ENCODE measurements at regions not wholly inside any gene's neighbourhood (a gene's known extent, or its start where the extent isn't known, plus 50 kb on each side); places are given as distances from the start of the nearest gene placed in this dataset.

GRCh38 chr3:180324791-180325190 is 277.2 kb upstream of the TTC14 start:
- H3K4me3 ChIP-seq (ENCODE audit: low read depth in 2 of 2, low read length in 1 of 2) = no peak overlapping the region

GRCh38 chr3:180325533-180325932 is 276.4 kb upstream of the TTC14 start:
- H3K9me2 ChIP-seq = no peaks in the 10 kb centered on the region
- no peaks in the 10 kb centered on the region for H3K4me1 ChIP-seq (ENCODE audit: control insufficient read depth in 1 of 2, insufficient read depth in 2 of 2, low read depth in 1 of 2, low read length in 1 of 2)
- no peak overlapping the region for H3K4me3 ChIP-seq (ENCODE audit: low read depth in 2 of 2, low read length in 1 of 2)
- H4K20me1 ChIP-seq (ENCODE audit: insufficient read depth) = no peaks in the 10 kb centered on the region
- H3K27ac ChIP-seq (ENCODE audit: low read depth in 2 of 2, low read length in 1 of 2) = no peak overlapping the region
- H3K79me2 ChIP-seq (ENCODE audit: insufficient read depth) = no peaks in the 10 kb centered on the region
- H3K36me3 ChIP-seq (replicated peaks in 1 of 2; ENCODE audit: control insufficient read depth in 1 of 2, insufficient read depth in 2 of 2, low read length in 1 of 2) = no peaks in the 10 kb centered on the region
- ChIA-PET POLR2A (no interaction called here), CTCF (no interaction called here)
- no peak overlapping the region for H3K4me2 ChIP-seq
- no peaks in the 10 kb centered on the region for H3K27me3 ChIP-seq (ENCODE audit: insufficient read depth)
- TF ChIP-seq RCOR1 (IDR thresholded peaks at IDR 0.05; ENCODE audit: low read length) = no peak
- TF ChIP-seq NRF1 (IDR thresholded peaks at IDR 0.05; ENCODE audit: low read depth, low read length) = no peak
- TF ChIP-seq JUND (IDR thresholded peaks at IDR 0.05) = no peak
- no peak for TF ChIP-seq SMC3 (IDR thresholded peaks at IDR 0.05; ENCODE audit: low read depth, low read length)
- TF ChIP-seq MAX (IDR thresholded peaks at IDR 0.05; ENCODE audit: low read depth) = no peak
- no peak for TF ChIP-seq TCF12 (IDR thresholded peaks at IDR 0.05)
- no peak for TF ChIP-seq GABPA (IDR thresholded peaks at IDR 0.05; ENCODE audit: low read depth)
- no peak for TF ChIP-seq POLR2AphosphoS5 (IDR thresholded peaks at IDR 0.05; ENCODE audit: low read depth, low read length)
- no peak overlapping the region for H2AFZ ChIP-seq (ENCODE audit: low read depth)
- no peaks in the 10 kb centered on the region for H3F3A ChIP-seq (replicated peaks; ENCODE audit: insufficient read depth)
- DNase-seq = no peak
- no peak overlapping the region for H3K9ac ChIP-seq
- WGBS (ENCODE audit: low lambda C conversion rate) = 70% methylated on average over 5 of the region's 7 CpGs
- no peaks in the 10 kb centered on the region for H3K9me3 ChIP-seq

More at GRCh38 chr3:180324791-180325190, 277.2 kb upstream of the TTC14 start:
- Histone ChIP-seq H4K20me1 (ENCODE audit: insufficient read depth) (no peaks in the 10 kb centered on the region), H3K4me2 (no peak overlapping the region), H3K9me3 (no peaks in the 10 kb centered on the region), H2AFZ (ENCODE audit: low read depth) (no peak overlapping the region), H3K27me3 (ENCODE audit: insufficient read depth) (no peaks in the 10 kb centered on the region), H3K27ac (ENCODE audit: low read depth in 2 of 2, low read length in 1 of 2) (no peak overlapping the region), H3K79me2 (ENCODE audit: insufficient read depth) (no peaks in the 10 kb centered on the region), H3K9ac (no peak overlapping the region), H3K4me1 (ENCODE audit: control insufficient read depth in 1 of 2, insufficient read depth in 2 of 2, low read depth in 1 of 2, low read length in 1 of 2) (no peaks in the 10 kb centered on the region), H3K36me3 (replicated peaks in 1 of 2; ENCODE audit: control insufficient read depth in 1 of 2, insufficient read depth in 2 of 2, low read length in 1 of 2) (no peaks in the 10 kb centered on the region), H3F3A (replicated peaks; ENCODE audit: insufficient read depth) (no peaks in the 10 kb centered on the region), H3K9me2 (no peaks in the 10 kb centered on the region)
- 76% methylated on average over 18 of the region's 19 CpGs for WGBS (ENCODE audit: low lambda C conversion rate)
- no peak for DNase-seq
- TF ChIP-seq MXI1 (IDR thresholded peaks at IDR 0.05; ENCODE audit: low read depth, low read length) (no peak), MAX (IDR thresholded peaks at IDR 0.05; ENCODE audit: low read depth) (no peak), FOXM1 (IDR thresholded peaks at IDR 0.05; ENCODE audit: low read depth) (no peak), POLR2AphosphoS5 (IDR thresholded peaks at IDR 0.05; ENCODE audit: low read depth, low read length) (no peak)
- CTCF ChIA-PET = no interaction called here
- POLR2A ChIA-PET = no interaction called here

DNA sequence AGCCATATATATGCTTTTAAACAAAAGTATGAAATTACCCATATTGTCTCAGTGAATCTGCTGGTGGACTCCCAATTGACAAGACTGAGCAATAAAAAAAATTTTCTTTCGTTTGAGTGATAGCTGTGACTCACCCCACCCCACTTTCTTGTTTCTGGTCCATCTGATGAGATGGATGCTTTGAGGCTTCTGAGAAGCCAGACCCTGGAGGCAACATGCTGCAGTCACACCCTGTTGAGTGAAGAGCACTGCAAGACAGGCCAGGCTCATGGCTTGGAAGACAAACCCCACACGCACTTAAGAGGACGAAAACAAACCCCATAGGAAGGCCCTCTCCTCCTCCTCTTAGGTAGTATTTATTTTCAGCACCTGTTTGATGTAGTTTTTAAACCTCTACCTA is 276.0 kb upstream of the TTC14 start:
- Histone ChIP-seq H3K4me2 (no peak overlapping the region), H3K9ac (no peak overlapping the region), H3K79me2 (ENCODE audit: insufficient read depth) (no peaks in the 10 kb centered on the region), H3K27me3 (ENCODE audit: insufficient read depth) (no peaks in the 10 kb centered on the region), H4K20me1 (ENCODE audit: insufficient read depth) (no peaks in the 10 kb centered on the region), H3K27ac (ENCODE audit: low read depth in 2 of 2, low read length in 1 of 2) (no peak overlapping the region), H3K4me1 (ENCODE audit: control insufficient read depth in 1 of 2, insufficient read depth in 2 of 2, low read depth in 1 of 2, low read length in 1 of 2) (no peaks in the 10 kb centered on the region), H3F3A (replicated peaks; ENCODE audit: insufficient read depth) (no peaks in the 10 kb centered on the region), H2AFZ (ENCODE audit: low read depth) (no peak overlapping the region), H3K36me3 (replicated peaks in 1 of 2; ENCODE audit: control insufficient read depth in 1 of 2, insufficient read depth in 2 of 2, low read length in 1 of 2) (no peaks in the 10 kb centered on the region), H3K9me3 (no peaks in the 10 kb centered on the region), H3K4me3 (ENCODE audit: low read depth in 2 of 2, low read length in 1 of 2) (no peak overlapping the region), H3K9me2 (no peaks in the 10 kb centered on the region)
- CTCF ChIA-PET = no interaction called here
- POLR2A ChIA-PET = no interaction called here
- no peak for DNase-seq
- WGBS (ENCODE audit: low lambda C conversion rate) = 55% methylated on average over 3 of the region's 3 CpGs
- TF ChIP-seq RXRA (IDR thresholded peaks at IDR 0.05; ENCODE audit: borderline replicate concordance, low read depth) (no peak), EZH2phosphoT487 (IDR thresholded peaks at IDR 0.05; ENCODE audit: borderline replicate concordance, low read depth) (no peak), CHD2 (IDR thresholded peaks at IDR 0.05; ENCODE audit: low read length, partially characterized antibody) (no peak), MEF2A (IDR thresholded peaks at IDR 0.05; ENCODE audit: borderline replicate concordance, low read depth) (no peak), JUND (IDR thresholded peaks at IDR 0.05) (no peak), SMC3 (IDR thresholded peaks at IDR 0.05; ENCODE audit: low read depth, low read length) (no peak), FOXJ3 (CRISPR knock-in tag; IDR thresholded peaks at IDR 0.05) (no peak), NRF1 (IDR thresholded peaks at IDR 0.05; ENCODE audit: low read depth, low read length) (no peak), POLR2AphosphoS5 (IDR thresholded peaks at IDR 0.05; ENCODE audit: low read depth, low read length) (no peak), GATA2 (CRISPR knock-in tag; IDR thresholded peaks at IDR 0.05) (no peak), NFIC (IDR thresholded peaks at IDR 0.05; ENCODE audit: borderline replicate concordance) (no peak), YY1 (IDR thresholded peaks at IDR 0.05; ENCODE audit: low read depth) (no peak), TEAD4 (IDR thresholded peaks at IDR 0.05; ENCODE audit: borderline replicate concordance, insufficient read depth) (no peak)
- TF ChIP-seq, protein P1, sequence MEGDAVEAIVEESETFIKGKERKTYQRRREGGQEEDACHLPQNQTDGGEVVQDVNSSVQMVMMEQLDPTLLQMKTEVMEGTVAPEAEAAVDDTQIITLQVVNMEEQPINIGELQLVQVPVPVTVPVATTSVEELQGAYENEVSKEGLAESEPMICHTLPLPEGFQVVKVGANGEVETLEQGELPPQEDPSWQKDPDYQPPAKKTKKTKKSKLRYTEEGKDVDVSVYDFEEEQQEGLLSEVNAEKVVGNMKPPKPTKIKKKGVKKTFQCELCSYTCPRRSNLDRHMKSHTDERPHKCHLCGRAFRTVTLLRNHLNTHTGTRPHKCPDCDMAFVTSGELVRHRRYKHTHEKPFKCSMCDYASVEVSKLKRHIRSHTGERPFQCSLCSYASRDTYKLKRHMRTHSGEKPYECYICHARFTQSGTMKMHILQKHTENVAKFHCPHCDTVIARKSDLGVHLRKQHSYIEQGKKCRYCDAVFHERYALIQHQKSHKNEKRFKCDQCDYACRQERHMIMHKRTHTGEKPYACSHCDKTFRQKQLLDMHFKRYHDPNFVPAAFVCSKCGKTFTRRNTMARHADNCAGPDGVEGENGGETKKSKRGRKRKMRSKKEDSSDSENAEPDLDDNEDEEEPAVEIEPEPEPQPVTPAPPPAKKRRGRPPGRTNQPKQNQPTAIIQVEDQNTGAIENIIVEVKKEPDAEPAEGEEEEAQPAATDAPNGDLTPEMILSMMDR (IDR thresholded peaks at IDR 0.05) = no peak
- TF ChIP-seq, protein P2, sequence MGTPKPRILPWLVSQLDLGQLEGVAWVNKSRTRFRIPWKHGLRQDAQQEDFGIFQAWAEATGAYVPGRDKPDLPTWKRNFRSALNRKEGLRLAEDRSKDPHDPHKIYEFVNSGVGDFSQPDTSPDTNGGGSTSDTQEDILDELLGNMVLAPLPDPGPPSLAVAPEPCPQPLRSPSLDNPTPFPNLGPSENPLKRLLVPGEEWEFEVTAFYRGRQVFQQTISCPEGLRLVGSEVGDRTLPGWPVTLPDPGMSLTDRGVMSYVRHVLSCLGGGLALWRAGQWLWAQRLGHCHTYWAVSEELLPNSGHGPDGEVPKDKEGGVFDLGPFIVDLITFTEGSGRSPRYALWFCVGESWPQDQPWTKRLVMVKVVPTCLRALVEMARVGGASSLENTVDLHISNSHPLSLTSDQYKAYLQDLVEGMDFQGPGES (IDR thresholded peaks at IDR 0.05; ENCODE audit: low read depth, low read length) = no peak

Data from SK-N-SH (cell line).